ENCODE measurements at regions not wholly inside any gene's neighbourhood (a gene's known extent, or its start where the extent isn't known, plus 50 kb on each side); places are given as distances from the start of the nearest gene placed in this dataset.
A peak's percentile ranks its signal among the peaks of the same experiment; 100 is the strongest.

DNA sequence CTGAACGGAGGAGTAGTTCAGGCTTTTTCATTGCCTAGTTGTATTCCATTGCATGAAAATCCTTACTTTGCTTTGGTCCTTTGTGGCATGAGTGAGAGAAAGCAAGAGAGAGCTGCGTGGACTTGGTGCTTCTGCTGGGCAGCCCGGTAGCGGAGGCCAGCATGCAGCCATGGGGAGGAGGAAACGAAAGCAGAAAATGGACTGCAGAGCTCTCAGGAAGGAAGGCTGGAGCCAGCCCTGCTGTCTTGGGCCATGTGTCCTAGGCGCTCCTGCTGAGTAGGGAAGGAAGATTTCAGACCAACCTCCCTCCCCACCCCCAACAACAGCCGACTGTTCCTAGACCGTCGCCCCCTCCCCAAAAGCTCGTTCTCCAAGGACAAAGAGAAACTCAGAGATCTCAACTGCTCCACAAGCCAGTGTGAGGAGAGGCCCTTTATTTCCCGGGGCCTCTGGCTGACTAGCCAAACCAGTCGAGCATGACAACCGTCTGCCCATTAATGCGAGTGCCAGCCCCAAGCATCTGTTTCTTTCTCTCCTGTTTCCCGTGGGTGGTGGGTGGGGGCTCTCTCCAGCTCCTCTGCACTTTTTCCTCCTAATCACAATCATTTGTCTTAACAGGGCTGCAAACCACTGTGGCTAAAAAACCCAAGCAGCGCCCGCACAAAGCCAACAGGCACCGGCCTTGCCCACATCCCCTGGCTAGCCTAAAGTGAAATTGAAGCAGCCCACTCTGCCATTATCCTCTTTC is 66.8 kb upstream of the FZD7 start:
- TF ChIP-seq CTCF (IDR thresholded peaks at IDR 0.05; ENCODE audit: low read depth, low read length): no peak
- H3K4me3 ChIP-seq (ENCODE audit: low read depth, low read length): no peak overlapping the region
- ChIA-PET CTCF (interaction anchor here (1.1 kb wide), 1 partner anchor 18 kb away, joined by 3 read pairs; no protein-coding TSS in a partner anchor), POLR2A (no interaction called here)
- no peak for DNase-seq (ENCODE audit: low read depth, low spot score)
- H3K9me3 ChIP-seq (ENCODE audit: control insufficient read depth, insufficient read depth, low read length): 0 out of 2 replicates have a peak, but pooled peaks cover 3% of the 10 kb centered on the region
- no peaks in the 10 kb centered on the region for H3K27me3 ChIP-seq (ENCODE audit: control insufficient read depth, insufficient read depth, low read length)
- peak overlapping the region; percentile 2 for H3K27ac ChIP-seq (ENCODE audit: low read depth, low read length)

DNA sequence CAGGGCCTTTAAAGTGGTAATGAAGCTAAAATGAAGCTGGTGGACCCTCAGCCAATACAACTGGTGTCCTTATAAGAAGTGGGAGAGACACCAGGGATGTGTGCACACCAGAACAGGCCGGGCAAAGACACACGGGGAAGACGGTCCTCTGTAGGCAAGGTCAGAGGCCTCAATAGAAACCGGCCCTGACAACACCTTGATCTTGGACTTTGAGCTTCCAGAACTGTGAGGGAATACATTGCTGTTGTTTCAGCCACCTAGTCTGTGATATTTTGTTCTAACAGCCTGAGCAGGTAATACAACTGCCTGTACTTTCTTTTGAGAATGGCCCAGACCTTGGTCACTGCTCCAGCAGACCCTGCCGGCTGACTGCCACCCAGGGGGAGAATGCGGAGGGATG is 65.6 kb upstream of the FZD7 start:
- Histone ChIP-seq H3K27me3 (ENCODE audit: control insufficient read depth, insufficient read depth, low read length) (no peaks in the 10 kb centered on the region), H3K9me3 (ENCODE audit: control insufficient read depth, insufficient read depth, low read length) (0 out of 2 replicates have a peak, but pooled peaks cover 3% of the 10 kb centered on the region), H3K27ac (ENCODE audit: low read depth, low read length) (no peak overlapping the region), H3K4me3 (ENCODE audit: low read depth, low read length) (no peak overlapping the region)
- ChIA-PET POLR2A (no interaction called here), CTCF (interaction anchor here (0.6 kb wide), 1 partner anchor 736 kb away, joined by 6 read pairs; no protein-coding TSS in a partner anchor)
- no peak for DNase-seq (ENCODE audit: low read depth, low spot score)
- TF ChIP-seq CTCF (IDR thresholded peaks at IDR 0.05; ENCODE audit: low read depth, low read length): no peak

DNA sequence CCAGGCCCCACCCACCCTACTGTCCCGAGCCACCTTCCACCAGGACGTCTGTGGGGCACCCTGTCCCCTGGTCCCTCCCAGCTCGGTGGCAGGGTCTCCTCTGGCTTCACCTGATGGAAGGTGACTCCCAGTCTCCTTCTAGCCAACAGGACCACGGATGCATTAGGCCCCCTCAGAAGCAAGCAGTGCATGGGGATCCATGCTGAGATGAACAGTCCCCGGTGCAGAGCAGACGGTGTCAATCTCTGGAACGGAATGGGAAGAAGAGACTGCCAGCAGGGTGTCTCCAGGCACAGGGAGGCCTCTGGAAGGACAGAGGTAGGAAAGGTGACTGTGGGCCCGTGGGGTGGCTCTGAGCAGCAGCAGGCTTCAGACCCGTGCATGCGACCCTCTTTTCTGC is 65.2 kb upstream of the FZD7 start:
- Histone ChIP-seq H3K9me3 (ENCODE audit: control insufficient read depth, insufficient read depth, low read length) (0 out of 2 replicates have a peak, but pooled peaks cover 3% of the 10 kb centered on the region), H3K27ac (ENCODE audit: low read depth, low read length) (no peak overlapping the region), H3K27me3 (ENCODE audit: control insufficient read depth, insufficient read depth, low read length) (no peaks in the 10 kb centered on the region), H3K4me3 (ENCODE audit: low read depth, low read length) (no peak overlapping the region)
- ChIA-PET POLR2A (no interaction called here), CTCF (interaction anchor here (0.6 kb wide), 1 partner anchor 737 kb away, joined by 6 read pairs; no protein-coding TSS in a partner anchor)
- DNase-seq (ENCODE audit: low read depth, low spot score): no peak
- no peak for TF ChIP-seq CTCF (IDR thresholded peaks at IDR 0.05; ENCODE audit: low read depth, low read length)

DNA sequence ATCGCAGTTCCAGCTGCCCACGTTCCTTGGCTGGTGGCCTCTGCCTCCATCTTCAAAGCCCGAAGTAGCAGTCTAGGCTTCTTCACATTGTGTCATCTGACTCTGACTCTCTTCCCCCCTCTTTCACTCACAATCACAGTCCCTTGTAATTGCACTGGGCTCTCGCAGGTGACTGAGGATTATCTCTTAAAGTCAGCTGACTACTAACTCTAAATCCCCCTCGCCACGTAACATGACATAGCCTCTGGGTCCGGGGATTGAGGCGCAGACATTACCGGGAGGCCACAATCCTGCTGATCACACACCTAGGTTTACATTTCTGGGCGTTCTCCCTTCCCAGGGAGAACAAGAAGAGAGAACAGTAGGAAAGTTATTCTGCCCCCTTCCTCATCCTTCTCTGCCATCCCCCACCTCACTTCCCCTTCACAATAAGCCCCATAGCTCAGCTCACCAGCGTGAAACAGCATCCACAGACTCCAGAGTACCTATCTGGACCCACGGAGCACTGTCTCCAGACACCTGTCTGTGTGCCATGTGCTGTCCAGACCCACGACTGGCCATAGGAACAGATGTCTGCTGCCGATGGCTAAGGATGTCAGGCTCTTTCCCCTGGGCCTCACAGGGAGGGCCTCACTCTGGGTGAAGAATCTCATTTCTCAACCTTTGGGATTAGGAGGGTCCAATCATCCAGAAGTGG is 64.3 kb upstream of the FZD7 start:
- POLR2A ChIA-PET: interaction anchor here (1.4 kb wide), 1 partner anchor 60 kb away, joined by 5 read pairs; no protein-coding TSS in a partner anchor
- Histone ChIP-seq H3K27ac (ENCODE audit: low read depth, low read length) (peak overlapping the region; percentile 65), H3K4me3 (ENCODE audit: low read depth, low read length) (no peak overlapping the region), H3K9me3 (ENCODE audit: control insufficient read depth, insufficient read depth, low read length) (0 out of 2 replicates have a peak, but pooled peaks cover 3% of the 10 kb centered on the region), H3K27me3 (ENCODE audit: control insufficient read depth, insufficient read depth, low read length) (no peaks in the 10 kb centered on the region)
- DNase-seq (ENCODE audit: low read depth, low spot score): no peak
- TF ChIP-seq CTCF (IDR thresholded peaks at IDR 0.05; ENCODE audit: low read depth, low read length): no peak
- CTCF ChIA-PET: interaction anchor here (0.6 to 2.7 kb wide), 2 partner anchors 89 to 109 kb away, joined by 7 to 10 read pairs; no protein-coding TSS in a partner anchor
